Gastrocnemius medialis (tissue), 4 donors: ENCODE measurements at regions not wholly inside any gene's neighbourhood (a gene's known extent, or its start where the extent isn't known, plus 50 kb on each side); places are given as distances from the start of the nearest gene placed in this dataset.

Experiments used
- CTCF ChIP-seq, 5 experiments: fragments of 450-650 bp in 3 of 5; fragments of 200-600 bp in 2 of 5; sonication (generic) in 2 of 5; IDR thresholded peaks in 4 of 5; conservative IDR thresholded peaks in 1 of 5; 1 replicate in 4 of 5; 2 replicates in 1 of 5; pipeline ENCODE4 v1.5.1; 2016 to 2019; ENCODE audit warnings: antibody characterized with exemption in 5 of 5, mild to moderate bottlenecking in 3 of 5, moderate library complexity in 3 of 5
- POLR2A ChIP-seq, 2 donors: fragments of 450-650 bp; IDR thresholded peaks; one replicate each; pipeline ENCODE4 v1.6.1; 2017; ENCODE audit warnings: antibody characterized with exemption in 2 of 2, mild to moderate bottlenecking in 2 of 2, moderate library complexity in 2 of 2

- TF ChIP-seq CTCF (IDR thresholded peaks at IDR 0.05 in 4 of 5, conservative IDR thresholded peaks at IDR 0.05 in 1 of 5) = no peak
- TF ChIP-seq POLR2A (IDR thresholded peaks at IDR 0.05) = no peak
These were observed 740.1 kb downstream of the KLHL13 start for GRCh38 chrX:117376460-117376859.
